Astrocyte (in vitro differentiated cells and primary cell): ENCODE measurements at regions not wholly inside any gene's neighbourhood (a gene's known extent, or its start where the extent isn't known, plus 50 kb on each side); places are given as distances from the start of the nearest gene placed in this dataset.

Source experiments
- EZH2 ChIP-seq: IDR thresholded peaks from 2 replicates; pipeline ENCODE4 v1.6.1; 2012; ENCODE audit warnings: mild to moderate bottlenecking, low read length, inconsistent platforms; ENCODE audit not compliant: insufficient read depth
- TF ChIP-seq, protein P1 (sequence below): IDR thresholded peaks from 2 replicates; pipeline ENCODE4 v1.5.1; 2011; ENCODE audit warnings: low read depth, mild to moderate bottlenecking, inconsistent platforms, low read length, moderate library complexity; ENCODE audit not compliant: insufficient read depth

DNA sequence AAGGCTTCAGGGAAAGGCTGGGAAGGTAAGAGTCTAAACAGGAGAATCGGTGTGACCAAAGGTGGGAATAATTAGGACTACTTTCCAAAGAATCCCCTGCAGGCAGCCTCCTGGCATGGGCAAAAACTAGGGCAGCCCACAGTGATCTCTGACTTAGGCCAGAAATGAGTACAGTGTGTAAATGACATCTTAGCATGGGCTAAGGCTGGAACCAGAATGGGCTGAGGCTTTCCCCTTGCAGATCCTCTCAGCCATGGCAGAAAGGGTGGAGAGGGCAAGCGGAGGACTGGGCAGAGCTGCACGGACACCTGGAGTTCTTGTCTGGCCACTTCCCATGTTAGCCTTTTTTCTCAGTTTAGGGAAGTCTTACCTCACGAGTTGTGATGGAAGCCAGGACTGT lies 69.9 kb upstream of the FOXQ1 start:
- TF ChIP-seq, protein P1, sequence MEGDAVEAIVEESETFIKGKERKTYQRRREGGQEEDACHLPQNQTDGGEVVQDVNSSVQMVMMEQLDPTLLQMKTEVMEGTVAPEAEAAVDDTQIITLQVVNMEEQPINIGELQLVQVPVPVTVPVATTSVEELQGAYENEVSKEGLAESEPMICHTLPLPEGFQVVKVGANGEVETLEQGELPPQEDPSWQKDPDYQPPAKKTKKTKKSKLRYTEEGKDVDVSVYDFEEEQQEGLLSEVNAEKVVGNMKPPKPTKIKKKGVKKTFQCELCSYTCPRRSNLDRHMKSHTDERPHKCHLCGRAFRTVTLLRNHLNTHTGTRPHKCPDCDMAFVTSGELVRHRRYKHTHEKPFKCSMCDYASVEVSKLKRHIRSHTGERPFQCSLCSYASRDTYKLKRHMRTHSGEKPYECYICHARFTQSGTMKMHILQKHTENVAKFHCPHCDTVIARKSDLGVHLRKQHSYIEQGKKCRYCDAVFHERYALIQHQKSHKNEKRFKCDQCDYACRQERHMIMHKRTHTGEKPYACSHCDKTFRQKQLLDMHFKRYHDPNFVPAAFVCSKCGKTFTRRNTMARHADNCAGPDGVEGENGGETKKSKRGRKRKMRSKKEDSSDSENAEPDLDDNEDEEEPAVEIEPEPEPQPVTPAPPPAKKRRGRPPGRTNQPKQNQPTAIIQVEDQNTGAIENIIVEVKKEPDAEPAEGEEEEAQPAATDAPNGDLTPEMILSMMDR, result no peak
- TF ChIP-seq EZH2, result no peak
